Chondrocyte (in vitro differentiated cells): ENCODE measurements at regions not wholly inside any gene's neighbourhood (a gene's known extent, or its start where the extent isn't known, plus 50 kb on each side); places are given as distances from the start of the nearest gene placed in this dataset.

Experiments
- DNase-seq: peaks from one replicate; pipeline ENCODE4 v3.0.0; 2021; ENCODE audit warnings: mixed read lengths, low spot score
- H3K27ac Mint-ChIP-seq: one replicate; pipeline ENCODE4 v1.8.0; 2021; ENCODE audit warnings: mild to moderate bottlenecking, moderate library complexity, mixed read lengths; ENCODE audit not compliant: unreplicated experiment
- H3K27me3 Mint-ChIP-seq: 2 replicates; pipeline ENCODE4 v1.8.0; 2021; ENCODE audit warnings: low read depth, mixed read lengths
- H3K36me3 Mint-ChIP-seq: 2 replicates; pipeline ENCODE4 v1.8.0; 2021; ENCODE audit warnings: low read depth, mixed read lengths
- H3K4me1 Mint-ChIP-seq: 2 replicates; pipeline ENCODE4 v1.8.0; 2021; ENCODE audit warnings: low read depth, mild to moderate bottlenecking, mixed read lengths
- H3K4me3 Mint-ChIP-seq: one replicate; pipeline ENCODE4 v1.8.0; 2021; ENCODE audit warnings: mild to moderate bottlenecking, moderate library complexity, mixed read lengths; ENCODE audit not compliant: unreplicated experiment
- H3K9me3 Mint-ChIP-seq: 2 replicates; pipeline ENCODE4 v1.8.0; 2021; ENCODE audit warnings: low read depth, mixed read lengths
- TF ChIP-seq, protein P1 (sequence below): fragments of 200-600 bp; sonication (generic); IDR thresholded peaks from 2 replicates; pipeline ENCODE4 v1.5.0; 2021; ENCODE audit warnings: antibody characterized with exemption, mild to moderate bottlenecking, moderate library complexity

DNA sequence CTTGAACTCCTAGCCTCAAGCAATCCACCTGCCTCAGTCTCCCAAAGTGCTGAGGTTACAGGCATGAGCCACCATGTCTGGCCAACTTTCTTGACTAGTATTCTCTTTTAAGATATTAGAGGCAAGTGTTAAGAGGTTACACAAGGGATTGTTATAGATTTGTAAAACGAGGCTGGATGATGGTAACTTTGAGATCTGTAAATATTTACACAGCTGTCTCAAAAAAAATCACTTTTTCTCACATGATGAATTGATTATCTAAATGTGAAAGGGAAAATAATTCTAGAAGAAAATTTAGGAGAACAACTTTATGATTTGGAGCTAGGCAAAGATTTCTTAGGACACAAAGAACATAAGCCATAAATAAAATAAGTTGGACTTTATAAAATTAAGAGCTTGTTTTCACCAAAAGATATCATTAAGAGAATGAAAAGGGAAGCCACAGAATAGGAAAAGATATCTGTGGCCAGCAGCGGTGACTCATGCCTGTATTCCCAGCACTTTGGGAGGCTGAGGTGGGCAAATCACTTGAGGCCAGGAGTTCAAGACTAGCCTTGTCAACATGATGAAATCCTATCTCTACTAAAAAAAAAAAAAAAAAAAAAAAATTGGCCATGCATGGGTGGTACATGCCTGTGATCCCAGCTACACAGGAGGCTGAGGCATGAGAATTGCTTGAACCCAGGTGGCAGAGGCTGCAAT is 77.4 kb downstream of the BBS10 start:
- Mint-ChIP-seq H3K27ac (peak overlapping the region; percentile 61), H3K4me3 (no peak overlapping the region), H3K36me3 (peaks cover 3% of the 10 kb centered on the region), H3K4me1 (peaks cover 80% of the 10 kb centered on the region), H3K27me3 (no peaks in the 10 kb centered on the region), H3K9me3 (no peaks in the 10 kb centered on the region)
- DNase-seq = no peak
- TF ChIP-seq, protein P1, sequence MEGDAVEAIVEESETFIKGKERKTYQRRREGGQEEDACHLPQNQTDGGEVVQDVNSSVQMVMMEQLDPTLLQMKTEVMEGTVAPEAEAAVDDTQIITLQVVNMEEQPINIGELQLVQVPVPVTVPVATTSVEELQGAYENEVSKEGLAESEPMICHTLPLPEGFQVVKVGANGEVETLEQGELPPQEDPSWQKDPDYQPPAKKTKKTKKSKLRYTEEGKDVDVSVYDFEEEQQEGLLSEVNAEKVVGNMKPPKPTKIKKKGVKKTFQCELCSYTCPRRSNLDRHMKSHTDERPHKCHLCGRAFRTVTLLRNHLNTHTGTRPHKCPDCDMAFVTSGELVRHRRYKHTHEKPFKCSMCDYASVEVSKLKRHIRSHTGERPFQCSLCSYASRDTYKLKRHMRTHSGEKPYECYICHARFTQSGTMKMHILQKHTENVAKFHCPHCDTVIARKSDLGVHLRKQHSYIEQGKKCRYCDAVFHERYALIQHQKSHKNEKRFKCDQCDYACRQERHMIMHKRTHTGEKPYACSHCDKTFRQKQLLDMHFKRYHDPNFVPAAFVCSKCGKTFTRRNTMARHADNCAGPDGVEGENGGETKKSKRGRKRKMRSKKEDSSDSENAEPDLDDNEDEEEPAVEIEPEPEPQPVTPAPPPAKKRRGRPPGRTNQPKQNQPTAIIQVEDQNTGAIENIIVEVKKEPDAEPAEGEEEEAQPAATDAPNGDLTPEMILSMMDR = no peak

DNA sequence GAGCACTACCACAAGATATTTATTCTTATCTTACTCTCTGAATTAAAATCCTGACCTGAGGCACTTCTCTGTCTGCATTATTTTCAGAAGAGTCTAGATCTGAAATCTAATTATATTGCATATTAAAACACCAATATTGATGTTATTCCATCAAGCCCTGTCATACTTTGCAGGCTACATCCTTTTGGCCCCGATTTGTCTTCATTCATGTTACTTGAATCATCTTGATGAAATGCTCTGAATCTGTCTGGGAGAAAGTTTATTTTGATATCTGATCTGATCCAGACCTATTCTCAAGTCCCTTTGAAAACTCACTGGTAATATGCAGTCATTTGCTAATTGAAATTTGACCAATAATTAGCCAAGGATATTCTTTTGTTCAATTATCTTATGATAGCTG is 79.9 kb downstream of the BBS10 start:
- TF ChIP-seq, protein P1 = no peak
- Mint-ChIP-seq H3K27ac (peak overlapping the region; percentile 53), H3K9me3 (no peaks in the 10 kb centered on the region), H3K27me3 (no peaks in the 10 kb centered on the region), H3K4me3 (no peak overlapping the region), H3K36me3 (peaks cover 3% of the 10 kb centered on the region), H3K4me1 (peaks cover 73% of the 10 kb centered on the region)
- DNase-seq = no peak

DNA sequence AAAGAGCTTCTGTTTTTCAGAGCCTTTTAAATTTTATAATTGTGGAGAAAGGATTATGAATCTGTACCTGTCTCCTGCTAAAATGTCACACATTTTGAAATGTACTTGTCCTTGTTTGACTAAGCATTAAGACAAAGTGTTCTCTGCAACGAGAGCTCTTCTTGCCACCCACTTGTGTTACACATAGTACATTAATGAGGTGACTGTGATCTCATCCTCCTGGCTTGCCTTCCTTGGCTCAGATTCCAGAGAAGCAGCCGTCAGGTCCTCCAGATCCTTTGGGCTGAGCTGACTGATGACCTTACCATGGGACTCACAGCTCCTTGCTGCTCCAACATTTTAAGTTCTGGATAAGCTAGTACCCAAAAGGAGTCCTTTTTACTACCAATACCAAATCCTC is 81.4 kb downstream of the BBS10 start:
- H3K27ac Mint-ChIP-seq = peak overlapping the region; percentile 94
- no peak for DNase-seq
- H3K27me3 Mint-ChIP-seq = no peaks in the 10 kb centered on the region
- peaks cover 6% of the 10 kb centered on the region for H3K36me3 Mint-ChIP-seq
- peaks cover 68% of the 10 kb centered on the region for H3K4me1 Mint-ChIP-seq
- H3K4me3 Mint-ChIP-seq = no peak overlapping the region
- H3K9me3 Mint-ChIP-seq = peaks cover 2% of the 10 kb centered on the region
- TF ChIP-seq, protein P1 = no peak

DNA sequence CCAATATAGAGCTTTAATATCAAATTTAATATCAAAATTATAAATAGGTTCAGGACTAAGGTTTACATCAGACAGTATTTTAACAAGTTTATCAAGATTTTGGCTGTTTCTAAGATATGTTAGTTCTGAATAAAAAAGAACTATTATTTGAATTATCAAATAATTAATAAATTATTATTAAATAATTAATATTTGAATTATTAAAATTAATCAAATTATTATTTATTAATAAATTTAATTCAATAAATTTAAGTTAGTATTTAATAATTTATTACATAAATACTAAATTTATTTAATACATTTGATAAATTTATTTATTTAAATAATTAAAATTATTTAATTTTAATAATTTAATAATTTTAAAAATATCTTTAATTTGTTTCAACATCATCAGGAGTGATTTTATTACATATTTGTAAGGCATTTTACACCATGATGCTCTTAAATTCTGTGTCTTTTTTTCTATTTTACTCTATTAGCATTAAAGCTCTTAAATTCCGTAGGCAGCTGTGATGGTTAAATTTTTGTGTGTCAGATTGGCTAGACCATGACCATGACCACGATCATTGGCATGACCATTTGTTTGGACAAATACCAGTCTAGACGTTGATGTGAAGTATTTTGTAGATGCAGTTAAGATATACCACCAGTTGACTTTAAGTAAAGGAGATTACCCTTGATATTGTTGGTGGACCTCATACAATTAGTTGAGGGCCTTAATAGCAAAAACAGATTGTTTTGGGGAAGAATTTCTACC is 82.6 kb downstream of the BBS10 start:
- Mint-ChIP-seq H3K9me3 (peaks cover 5% of the 10 kb centered on the region), H3K4me3 (no peak overlapping the region), H3K27ac (peak overlapping the region; percentile 94), H3K27me3 (no peaks in the 10 kb centered on the region), H3K4me1 (peaks cover 65% of the 10 kb centered on the region), H3K36me3 (peaks cover 10% of the 10 kb centered on the region)
- DNase-seq = no peak
- TF ChIP-seq, protein P1 = no peak

DNA sequence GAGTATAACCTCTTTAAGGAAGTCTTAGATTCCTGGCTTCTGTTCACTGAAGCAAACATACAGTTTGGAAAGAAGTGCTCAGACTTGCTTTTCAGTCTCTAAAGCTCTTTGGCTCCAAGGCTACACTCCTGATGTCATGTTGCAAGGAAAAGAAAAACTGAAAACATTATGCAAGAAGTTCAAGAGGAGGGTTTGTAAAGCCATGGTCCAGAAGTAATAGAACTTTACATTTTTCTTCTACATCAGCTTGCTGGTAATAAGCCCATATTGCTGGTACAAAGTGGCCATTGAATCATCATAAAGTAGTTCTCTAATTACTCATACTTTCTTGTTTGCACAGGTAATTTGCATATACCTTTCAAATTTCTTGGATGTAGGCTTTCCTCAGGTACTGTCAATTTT is 83.6 kb downstream of the BBS10 start:
- no peak overlapping the region for H3K27ac Mint-ChIP-seq
- H3K4me1 Mint-ChIP-seq = peaks cover 65% of the 10 kb centered on the region
- no peak for DNase-seq

More for the DNA sequence above, 83.6 kb downstream of the BBS10 start:
- Mint-ChIP-seq H3K27me3 (no peaks in the 10 kb centered on the region), H3K4me3 (no peak overlapping the region), H3K9me3 (peaks cover 5% of the 10 kb centered on the region), H3K36me3 (peaks cover 10% of the 10 kb centered on the region)
- TF ChIP-seq, protein P1 = no peak
